Activated CD8-positive, alpha-beta memory T cell treated with anti-CD3 and anti-CD28 coated beads, Interleukin-2, amount 50 U/mL, for 1 hour (primary cell): ENCODE measurements at regions not wholly inside any gene's neighbourhood (a gene's known extent, or its start where the extent isn't known, plus 50 kb on each side); places are given as distances from the start of the nearest gene placed in this dataset.

Source experiments
- DNase-seq: peaks from one replicate; pipeline ENCODE4 v3.0.0-alpha.2; 2020; ENCODE audit errors: extremely low read depth

GRCh38 chr2:5986801-5987787 is 294.9 kb downstream of the SOX11 start:
- DNase-seq, result no peak

GRCh38 chr2:5988120-5988519 is 295.9 kb downstream of the SOX11 start:
- DNase-seq, result no peak

- DNase-seq, result no peak
Observed at GRCh38 chr2:5990086-5990485, 297.9 kb downstream of the SOX11 start.

- DNase-seq, result no peak
Observed at GRCh38 chr2:5991305-5991968, 299.3 kb downstream of the SOX11 start.

GRCh38 chr2:5995832-5996231 is 303.6 kb downstream of the SOX11 start:
- no peak for DNase-seq

- DNase-seq, result no peak
Observed at GRCh38 chr2:6008186-6008585, 316.0 kb downstream of the SOX11 start.

GRCh38 chr2:6008726-6009125 is 316.5 kb downstream of the SOX11 start:
- no peak for DNase-seq

GRCh38 chr2:6010163-6010562 is 318.0 kb downstream of the SOX11 start:
- DNase-seq, result no peak

- no peak for DNase-seq
Observed at GRCh38 chr2:6011921-6012320, 319.7 kb downstream of the SOX11 start.

GRCh38 chr2:6017736-6018286 is 325.6 kb downstream of the SOX11 start:
- DNase-seq, result no peak

- no peak for DNase-seq
Observed at GRCh38 chr2:6024229-6024628, 332.0 kb downstream of the SOX11 start.

- no peak for DNase-seq
Observed at GRCh38 chr2:6024784-6025183, 332.6 kb downstream of the SOX11 start.

- DNase-seq, result no peak
Observed at GRCh38 chr2:6025391-6025790, 333.2 kb downstream of the SOX11 start.

GRCh38 chr2:6027066-6027465 is 334.9 kb downstream of the SOX11 start:
- no peak for DNase-seq

GRCh38 chr2:6031200-6031867 is 339.1 kb downstream of the SOX11 start:
- DNase-seq, result no peak

GRCh38 chr2:6036211-6036610 is 344.0 kb downstream of the SOX11 start:
- no peak for DNase-seq

- no peak for DNase-seq
Observed at GRCh38 chr2:6043238-6043637, 351.1 kb downstream of the SOX11 start.

- no peak for DNase-seq
Observed at GRCh38 chr2:6052649-6053048, 360.5 kb downstream of the SOX11 start.

- no peak for DNase-seq
Observed at GRCh38 chr2:6053743-6054142, 361.6 kb downstream of the SOX11 start.

GRCh38 chr2:6054161-6054671 is 362.0 kb downstream of the SOX11 start:
- no peak for DNase-seq

GRCh38 chr2:6060992-6061663 is 368.9 kb downstream of the SOX11 start:
- DNase-seq, result no peak
